OCI-LY3 (cell line): ENCODE measurements at regions not wholly inside any gene's neighbourhood (a gene's known extent, or its start where the extent isn't known, plus 50 kb on each side); places are given as distances from the start of the nearest gene placed in this dataset.

Experiments used
- CTCF ChIP-seq: fragments of 200-600, 300-600 bp; sonication (generic); IDR thresholded peaks from 2 replicates; pipeline ENCODE4 v1.5.1; 2014; ENCODE audit warnings: antibody characterized with exemption, low read length, low read depth
- EZH2phosphoT487 ChIP-seq: fragments of 200-600 bp; shearing (Covaris generic); IDR thresholded peaks from 2 replicates; pipeline ENCODE4 v1.6.1; 2018; ENCODE audit warnings: antibody characterized with exemption, mixed run types, low read depth

- TF ChIP-seq CTCF (no peak), EZH2phosphoT487 (no peak)
These were observed 108.1 kb upstream of the THY1 start for GRCh38 chr11:119531056-119531455.
